ENCODE measurements at regions not wholly inside any gene's neighbourhood (a gene's known extent, or its start where the extent isn't known, plus 50 kb on each side); places are given as distances from the start of the nearest gene placed in this dataset.

DNA sequence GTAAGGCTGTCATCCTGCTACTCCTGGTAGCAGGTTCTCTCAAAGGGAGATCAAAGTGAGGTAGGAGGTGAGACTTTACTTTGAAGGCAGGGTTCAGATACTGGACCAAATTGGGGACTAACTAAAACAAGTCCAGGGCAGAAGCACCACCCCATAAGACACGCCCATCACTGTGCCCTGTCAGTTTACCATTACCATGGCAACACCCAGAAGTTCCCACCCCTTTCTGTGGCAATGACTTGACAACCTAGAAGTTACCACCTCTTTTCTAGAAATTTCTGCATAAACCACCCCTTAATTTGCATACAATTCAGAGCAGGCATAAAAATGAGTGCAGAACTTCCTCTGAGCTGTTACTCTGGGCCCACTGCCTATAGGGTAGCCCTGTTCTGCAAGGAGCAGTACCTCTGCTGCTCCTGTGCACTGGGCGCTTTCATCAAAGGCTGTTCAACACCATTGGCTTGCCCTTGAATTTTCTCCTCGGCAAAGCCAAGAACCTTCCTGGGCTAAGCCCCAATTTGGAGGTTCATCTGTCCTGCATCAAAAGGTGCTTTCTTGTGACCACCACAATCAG lies 64.8 kb upstream of the MAX start:
- BruUV-seq (replicated peaks): no TSS peak
- Histone ChIP-seq H3K4me3 (replicated peaks in 1 of 3; ENCODE audit: insufficient read depth in 1 of 3, low read depth in 2 of 3, low read length in 3 of 3) (no peak overlapping the region), H3K4me1 (ENCODE audit: insufficient read depth, low read length) (peaks cover 25% of the 10 kb centered on the region), H3K9ac (ENCODE audit: insufficient read depth, low read depth, low read length) (no peak overlapping the region), H3K27ac (ENCODE audit: extremely low read length, insufficient read depth, low read length) (no peak overlapping the region), H3K27me3 (ENCODE audit: control insufficient read depth in 1 of 2, insufficient read depth in 2 of 2, low read length in 2 of 2) (0 out of 5 replicates have a peak, but pooled peaks cover 0 to 8% of the 10 kb centered on the region in 2 experiments), H3K36me3 (replicated peaks in 1 of 2; ENCODE audit: control insufficient read depth in 1 of 2, insufficient read depth in 2 of 2, low read length in 2 of 2) (no peaks in the 10 kb centered on the region), H2AFZ (ENCODE audit: low read length) (no peak overlapping the region), H3K9me3 (ENCODE audit: low read length) (no peaks in the 10 kb centered on the region), H4K20me1 (ENCODE audit: insufficient read depth, low read length) (no peaks in the 10 kb centered on the region), H3K4me2 (ENCODE audit: low read depth, low read length) (no peak overlapping the region), H3K79me2 (ENCODE audit: insufficient read depth, low read length) (no peaks in the 10 kb centered on the region)
- ChIA-PET POLR2A (no interaction called here), CTCF (ENCODE audit: low intra/inter-chr PET ratio, low total read pairs) (no interaction called here)
- ATAC-seq (no peak), DNase-seq (ENCODE audit: low spot score) (no peak), FAIRE-seq (no peak)
- in situ Hi-C loops (cut with HindIII; ENCODE audit: extremely low pct_ligation_motif_present, low pct_unique_long_range_greater_than_20kb) (loop anchor here (5.0 kb wide), 2 partner anchors 790 to 905 kb away; no protein-coding TSS in a partner anchor), intact Hi-C loops (cut with micrococcal nuclease; ENCODE audit: unreplicated experiment) (no loop called here)
- 66% methylated on average over 3 of the region's 3 CpGs for WGBS (ENCODE audit: low lambda C conversion rate)
- TF ChIP-seq, protein P1, sequence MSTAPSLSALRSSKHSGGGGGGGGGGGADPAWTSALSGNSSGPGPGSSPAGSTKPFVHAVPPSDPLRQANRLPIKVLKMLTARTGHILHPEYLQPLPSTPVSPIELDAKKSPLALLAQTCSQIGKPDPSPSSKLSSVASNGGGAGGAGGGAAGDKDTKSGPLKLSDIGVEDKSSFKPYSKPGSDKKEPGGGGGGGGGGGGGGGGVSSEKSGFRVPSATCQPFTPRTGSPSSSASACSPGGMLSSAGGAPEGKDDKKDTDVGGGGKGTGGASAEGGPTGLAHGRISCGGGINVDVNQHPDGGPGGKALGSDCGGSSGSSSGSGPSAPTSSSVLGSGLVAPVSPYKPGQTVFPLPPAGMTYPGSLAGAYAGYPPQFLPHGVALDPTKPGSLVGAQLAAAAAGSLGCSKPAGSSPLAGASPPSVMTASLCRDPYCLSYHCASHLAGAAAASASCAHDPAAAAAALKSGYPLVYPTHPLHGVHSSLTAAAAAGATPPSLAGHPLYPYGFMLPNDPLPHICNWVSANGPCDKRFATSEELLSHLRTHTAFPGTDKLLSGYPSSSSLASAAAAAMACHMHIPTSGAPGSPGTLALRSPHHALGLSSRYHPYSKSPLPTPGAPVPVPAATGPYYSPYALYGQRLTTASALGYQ (CRISPR knock-in tag; IDR thresholded peaks at IDR 0.05): no peak
- TF ChIP-seq, protein P2, sequence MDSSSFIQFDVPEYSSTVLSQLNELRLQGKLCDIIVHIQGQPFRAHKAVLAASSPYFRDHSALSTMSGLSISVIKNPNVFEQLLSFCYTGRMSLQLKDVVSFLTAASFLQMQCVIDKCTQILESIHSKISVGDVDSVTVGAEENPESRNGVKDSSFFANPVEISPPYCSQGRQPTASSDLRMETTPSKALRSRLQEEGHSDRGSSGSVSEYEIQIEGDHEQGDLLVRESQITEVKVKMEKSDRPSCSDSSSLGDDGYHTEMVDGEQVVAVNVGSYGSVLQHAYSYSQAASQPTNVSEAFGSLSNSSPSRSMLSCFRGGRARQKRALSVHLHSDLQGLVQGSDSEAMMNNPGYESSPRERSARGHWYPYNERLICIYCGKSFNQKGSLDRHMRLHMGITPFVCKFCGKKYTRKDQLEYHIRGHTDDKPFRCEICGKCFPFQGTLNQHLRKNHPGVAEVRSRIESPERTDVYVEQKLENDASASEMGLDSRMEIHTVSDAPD (CRISPR knock-in tag; IDR thresholded peaks at IDR 0.05): no peak
- no peak for TF ChIP-seq ZSCAN29 (CRISPR knock-in tag; conservative IDR thresholded peaks at IDR 0.05)
- TF ChIP-seq, protein P3, sequence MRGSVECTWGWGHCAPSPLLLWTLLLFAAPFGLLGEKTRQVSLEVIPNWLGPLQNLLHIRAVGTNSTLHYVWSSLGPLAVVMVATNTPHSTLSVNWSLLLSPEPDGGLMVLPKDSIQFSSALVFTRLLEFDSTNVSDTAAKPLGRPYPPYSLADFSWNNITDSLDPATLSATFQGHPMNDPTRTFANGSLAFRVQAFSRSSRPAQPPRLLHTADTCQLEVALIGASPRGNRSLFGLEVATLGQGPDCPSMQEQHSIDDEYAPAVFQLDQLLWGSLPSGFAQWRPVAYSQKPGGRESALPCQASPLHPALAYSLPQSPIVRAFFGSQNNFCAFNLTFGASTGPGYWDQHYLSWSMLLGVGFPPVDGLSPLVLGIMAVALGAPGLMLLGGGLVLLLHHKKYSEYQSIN (CRISPR knock-in tag; IDR thresholded peaks at IDR 0.05; ENCODE audit: borderline replicate concordance): no peak
- TF ChIP-seq ZNF557 (CRISPR knock-in tag; IDR thresholded peaks at IDR 0.05): no peak
- no peak for TF ChIP-seq GLI4 (CRISPR knock-in tag; IDR thresholded peaks at IDR 0.05; ENCODE audit: borderline replicate concordance)
- no peak for TF ChIP-seq ASH2L (IDR thresholded peaks at IDR 0.05; ENCODE audit: insufficient read length, low read depth, low read length)
- TF ChIP-seq HMG20A (CRISPR knock-in tag; IDR thresholded peaks at IDR 0.05; ENCODE audit: borderline replicate concordance): no peak
- no peak for TF ChIP-seq HDAC1 (CRISPR knock-in tag; IDR thresholded peaks at IDR 0.05)
- TF ChIP-seq ZFP36L1 (CRISPR knock-in tag; IDR thresholded peaks at IDR 0.05): no peak
- TF ChIP-seq, protein P4, sequence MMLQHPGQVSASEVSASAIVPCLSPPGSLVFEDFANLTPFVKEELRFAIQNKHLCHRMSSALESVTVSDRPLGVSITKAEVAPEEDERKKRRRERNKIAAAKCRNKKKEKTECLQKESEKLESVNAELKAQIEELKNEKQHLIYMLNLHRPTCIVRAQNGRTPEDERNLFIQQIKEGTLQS (CRISPR knock-in tag; IDR thresholded peaks at IDR 0.05): no peak
- TF ChIP-seq ZNF136 (CRISPR knock-in tag; IDR thresholded peaks at IDR 0.05; ENCODE audit: low read depth): no peak
- TF ChIP-seq, protein P5, sequence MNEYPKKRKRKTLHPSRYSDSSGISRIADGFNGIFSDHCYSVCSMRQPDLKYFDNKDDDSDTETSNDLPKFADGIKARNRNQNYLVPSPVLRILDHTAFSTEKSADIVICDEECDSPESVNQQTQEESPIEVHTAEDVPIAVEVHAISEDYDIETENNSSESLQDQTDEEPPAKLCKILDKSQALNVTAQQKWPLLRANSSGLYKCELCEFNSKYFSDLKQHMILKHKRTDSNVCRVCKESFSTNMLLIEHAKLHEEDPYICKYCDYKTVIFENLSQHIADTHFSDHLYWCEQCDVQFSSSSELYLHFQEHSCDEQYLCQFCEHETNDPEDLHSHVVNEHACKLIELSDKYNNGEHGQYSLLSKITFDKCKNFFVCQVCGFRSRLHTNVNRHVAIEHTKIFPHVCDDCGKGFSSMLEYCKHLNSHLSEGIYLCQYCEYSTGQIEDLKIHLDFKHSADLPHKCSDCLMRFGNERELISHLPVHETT (CRISPR knock-in tag; conservative IDR thresholded peaks at IDR 0.05): no peak
- TF ChIP-seq, protein P6, sequence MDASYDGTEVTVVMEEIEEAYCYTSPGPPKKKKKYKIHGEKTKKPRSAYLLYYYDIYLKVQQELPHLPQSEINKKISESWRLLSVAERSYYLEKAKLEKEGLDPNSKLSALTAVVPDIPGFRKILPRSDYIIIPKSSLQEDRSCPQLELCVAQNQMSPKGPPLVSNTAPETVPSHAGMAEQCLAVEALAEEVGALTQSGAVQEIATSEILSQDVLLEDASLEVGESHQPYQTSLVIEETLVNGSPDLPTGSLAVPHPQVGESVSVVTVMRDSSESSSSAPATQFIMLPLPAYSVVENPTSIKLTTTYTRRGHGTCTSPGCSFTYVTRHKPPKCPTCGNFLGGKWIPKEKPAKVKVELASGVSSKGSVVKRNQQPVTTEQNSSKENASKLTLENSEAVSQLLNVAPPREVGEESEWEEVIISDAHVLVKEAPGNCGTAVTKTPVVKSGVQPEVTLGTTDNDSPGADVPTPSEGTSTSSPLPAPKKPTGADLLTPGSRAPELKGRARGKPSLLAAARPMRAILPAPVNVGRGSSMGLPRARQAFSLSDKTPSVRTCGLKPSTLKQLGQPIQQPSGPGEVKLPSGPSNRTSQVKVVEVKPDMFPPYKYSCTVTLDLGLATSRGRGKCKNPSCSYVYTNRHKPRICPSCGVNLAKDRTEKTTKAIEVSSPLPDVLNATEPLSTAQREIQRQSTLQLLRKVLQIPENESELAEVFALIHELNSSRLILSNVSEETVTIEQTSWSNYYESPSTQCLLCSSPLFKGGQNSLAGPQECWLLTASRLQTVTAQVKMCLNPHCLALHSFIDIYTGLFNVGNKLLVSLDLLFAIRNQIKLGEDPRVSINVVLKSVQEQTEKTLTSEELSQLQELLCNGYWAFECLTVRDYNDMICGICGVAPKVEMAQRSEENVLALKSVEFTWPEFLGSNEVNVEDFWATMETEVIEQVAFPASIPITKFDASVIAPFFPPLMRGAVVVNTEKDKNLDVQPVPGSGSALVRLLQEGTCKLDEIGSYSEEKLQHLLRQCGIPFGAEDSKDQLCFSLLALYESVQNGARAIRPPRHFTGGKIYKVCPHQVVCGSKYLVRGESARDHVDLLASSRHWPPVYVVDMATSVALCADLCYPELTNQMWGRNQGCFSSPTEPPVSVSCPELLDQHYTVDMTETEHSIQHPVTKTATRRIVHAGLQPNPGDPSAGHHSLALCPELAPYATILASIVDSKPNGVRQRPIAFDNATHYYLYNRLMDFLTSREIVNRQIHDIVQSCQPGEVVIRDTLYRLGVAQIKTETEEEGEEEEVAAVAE (CRISPR knock-in tag; IDR thresholded peaks at IDR 0.05; ENCODE audit: borderline replicate concordance): no peak
